ENCODE measurements at regions not wholly inside any gene's neighbourhood (a gene's known extent, or its start where the extent isn't known, plus 50 kb on each side); places are given as distances from the start of the nearest gene placed in this dataset.
"Not testable (repeated sequence)": the region's sequence is repeated elsewhere in the genome, so short reads cannot be mapped to it uniquely, and the experiment has no call there.

DNA sequence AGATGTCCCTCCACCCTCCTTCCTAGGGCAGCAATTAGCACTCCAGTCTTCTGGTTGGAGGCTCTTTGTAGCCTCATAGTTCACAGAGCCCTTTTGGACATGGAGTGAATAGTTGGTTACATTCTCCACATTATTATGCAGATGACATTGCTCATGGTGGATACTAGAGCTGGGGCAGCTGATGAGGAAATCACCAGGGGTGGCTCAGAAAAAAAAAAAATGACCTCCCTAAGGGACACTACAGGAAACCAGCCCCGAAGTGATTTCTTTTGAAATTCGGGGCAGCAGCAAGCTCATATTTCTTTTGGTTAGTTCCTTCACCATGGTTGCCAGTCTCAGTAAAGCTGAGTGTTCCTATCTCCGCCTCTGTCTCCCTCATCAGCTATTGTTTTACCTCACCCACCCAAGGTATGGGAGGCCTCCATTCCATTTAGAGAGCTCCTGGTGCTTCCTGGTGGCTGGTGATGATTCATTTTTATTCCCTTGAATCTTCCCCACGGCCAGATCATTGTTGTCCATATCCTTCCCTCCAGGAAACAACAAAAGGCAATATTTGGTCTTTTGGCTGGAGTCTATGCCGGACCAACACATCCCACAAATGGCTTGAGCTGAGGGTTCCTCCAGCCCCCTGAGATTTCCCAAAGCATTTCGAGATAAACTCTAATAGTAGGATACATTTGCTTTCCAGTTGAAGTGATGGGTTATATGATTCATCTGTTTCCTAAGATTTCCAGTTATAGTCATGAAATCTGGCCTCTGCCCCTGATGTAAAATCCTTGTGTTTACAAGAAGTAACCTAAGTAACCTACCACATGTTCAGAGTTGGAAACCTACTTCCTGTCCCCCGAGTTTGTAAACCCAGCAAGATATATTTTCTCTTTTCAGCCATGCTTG, 56.2 kb upstream of the NID2 start:
- DNase-seq (ENCODE audit: low spot score): no peak

DNA sequence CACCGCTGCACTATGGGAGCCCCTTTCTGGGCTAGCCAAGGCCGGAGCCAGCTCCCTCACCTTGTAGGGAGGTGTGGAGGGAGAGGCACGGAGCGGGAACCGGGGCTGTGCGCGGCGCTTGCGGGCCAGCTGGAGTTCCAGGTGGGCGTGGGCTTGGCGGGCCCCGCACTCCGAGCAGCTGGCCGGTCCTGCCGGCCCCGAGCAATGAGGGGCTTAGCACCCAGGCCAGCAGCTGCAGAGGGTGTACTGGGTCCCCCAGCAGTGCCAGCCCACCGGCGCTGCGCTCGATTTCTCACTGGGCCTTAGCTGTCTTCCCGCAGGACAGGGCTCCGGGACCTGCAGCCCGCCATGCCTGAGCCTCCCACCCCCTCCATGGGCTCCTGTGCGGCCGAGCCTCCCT, 53.3 kb upstream of the NID2 start:
- not testable (repeated sequence) for DNase-seq (ENCODE audit: low spot score)

DNA sequence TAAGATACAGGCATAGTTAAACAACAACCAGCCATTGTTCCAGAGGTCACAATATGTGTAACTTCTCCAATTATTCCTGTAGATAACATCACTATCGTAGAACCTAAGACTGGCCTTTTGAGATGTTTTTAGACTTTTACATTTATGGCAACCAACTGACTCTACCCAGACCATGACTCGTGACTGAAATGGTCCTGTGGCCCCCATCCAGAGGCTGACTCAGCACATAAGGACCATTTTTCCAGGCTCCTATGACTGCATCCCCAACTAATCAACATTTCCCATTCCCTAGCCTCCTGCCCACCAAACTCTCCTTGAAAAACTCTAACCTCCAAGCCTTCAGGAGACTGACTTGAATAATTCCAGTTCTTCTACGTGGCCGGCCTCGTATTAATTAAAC, 52.6 kb upstream of the NID2 start:
- no peak for DNase-seq (ENCODE audit: low spot score)

DNA sequence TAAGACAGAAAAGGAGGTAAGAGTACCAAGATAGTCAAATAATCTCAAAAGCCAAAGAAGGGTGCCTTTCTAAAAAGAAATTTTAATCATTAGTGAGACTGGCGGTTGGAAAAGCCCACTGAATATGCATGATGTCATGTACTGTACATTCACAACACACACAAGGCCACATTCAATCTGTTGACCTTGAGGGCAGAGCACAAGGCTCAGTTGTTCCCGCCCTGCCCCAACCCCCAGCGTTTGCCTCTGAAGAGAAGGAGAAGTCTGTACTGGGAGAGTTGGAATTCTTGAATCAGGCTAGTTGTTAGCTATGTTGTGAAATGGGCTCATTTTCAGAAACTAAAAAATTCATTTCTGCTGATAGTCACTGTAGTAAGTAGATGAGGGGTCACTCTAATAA, 50.2 kb upstream of the NID2 start:
- DNase-seq (ENCODE audit: low spot score): no peak
